ENCODE measurements at regions not wholly inside any gene's neighbourhood (a gene's known extent, or its start where the extent isn't known, plus 50 kb on each side); places are given as distances from the start of the nearest gene placed in this dataset.
"Not testable (repeated sequence)": the region's sequence is repeated elsewhere in the genome, so short reads cannot be mapped to it uniquely, and the experiment has no call there.

DNA sequence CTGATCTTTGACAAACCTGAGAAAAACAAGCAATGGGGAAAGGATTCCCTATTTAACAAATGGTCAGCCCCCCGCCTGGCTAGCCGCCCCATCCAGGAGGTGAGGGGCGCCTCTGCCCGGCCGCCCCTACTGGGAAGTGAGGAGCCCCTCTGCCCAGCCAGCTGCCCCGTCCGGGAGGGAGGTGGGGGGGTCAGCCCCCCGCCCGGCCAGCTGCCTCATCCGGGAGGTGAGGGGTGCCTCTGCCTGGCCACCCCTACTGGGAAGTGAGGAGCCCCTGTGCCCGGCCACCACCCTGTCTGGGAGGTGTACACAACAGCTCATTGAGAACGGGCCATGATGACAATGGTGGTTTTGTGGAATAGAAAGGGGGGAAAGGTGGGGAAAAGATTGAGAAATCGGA is 717.1 kb downstream of the COL12A1 start:
- DNase-seq (ENCODE audit: low spot score), result not testable (repeated sequence)

DNA sequence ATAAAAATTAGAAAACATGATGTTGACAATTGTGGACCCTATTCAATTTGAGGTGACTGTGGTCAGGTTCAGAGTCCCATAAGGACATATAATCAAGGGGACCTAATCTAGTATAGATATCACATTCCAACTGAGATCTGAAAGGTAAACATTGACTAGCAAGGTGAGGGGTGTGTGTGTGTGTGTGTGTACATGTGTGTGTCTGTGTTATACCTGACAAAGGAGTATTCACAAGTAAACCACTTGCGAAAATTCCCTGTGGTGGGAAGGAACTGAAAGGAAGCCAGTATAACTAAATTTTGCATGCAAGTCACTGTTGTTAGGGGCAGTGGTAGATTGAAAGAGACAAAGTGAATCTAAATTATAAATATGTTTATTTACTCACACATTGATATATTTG is 723.7 kb downstream of the COL12A1 start:
- no peak for DNase-seq (ENCODE audit: low spot score)

- no peak for DNase-seq (ENCODE audit: low spot score)
Observed at GRCh38 chr6:74480561-74480960, 725.3 kb downstream of the COL12A1 start.

DNA sequence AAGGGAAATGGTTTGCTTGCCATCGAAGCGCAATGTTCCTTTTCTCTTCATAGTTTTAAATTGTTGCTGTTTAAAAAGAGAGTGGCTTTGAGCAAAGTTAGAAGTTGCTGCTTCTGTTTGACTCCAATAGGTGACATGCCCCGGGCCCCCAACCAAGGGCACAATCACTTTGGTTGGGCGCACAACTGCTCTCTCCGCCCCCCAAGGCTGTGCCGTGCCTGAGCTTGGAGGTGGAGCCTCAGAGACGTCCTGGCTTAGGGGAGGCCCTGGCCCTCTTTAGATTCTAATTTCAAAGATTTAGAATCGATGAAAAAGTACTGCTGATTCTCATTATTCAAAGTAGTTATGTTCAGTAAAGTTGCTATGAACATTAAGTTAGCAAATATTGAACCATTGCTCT is 725.9 kb downstream of the COL12A1 start:
- no peak for DNase-seq (ENCODE audit: low spot score)

DNA sequence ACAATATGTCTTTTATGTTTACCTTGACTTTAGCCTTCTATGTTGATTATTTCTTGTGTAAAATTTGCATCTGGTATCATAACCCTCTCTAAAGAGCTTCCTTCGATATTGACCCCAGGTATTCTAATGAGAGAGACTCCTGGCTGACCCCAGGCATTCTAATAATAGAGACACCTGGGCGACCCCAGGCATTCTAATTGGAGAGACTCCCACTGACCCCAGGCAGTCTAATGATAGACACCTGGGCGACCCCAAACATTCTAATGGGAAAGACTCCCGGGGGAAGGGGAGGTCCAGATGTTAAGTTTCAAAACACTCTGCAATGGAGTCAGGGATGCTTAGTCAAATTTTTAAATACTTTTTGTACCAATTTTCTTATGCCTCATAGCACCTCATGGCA is 726.4 kb downstream of the COL12A1 start:
- DNase-seq (ENCODE audit: low spot score), result no peak

- DNase-seq (ENCODE audit: low spot score), result not testable (repeated sequence)
Observed at GRCh38 chr6:74474046-74474445, 731.8 kb downstream of the COL12A1 start.

GRCh38 chr6:74468552-74468951 is 737.3 kb downstream of the COL12A1 start:
- DNase-seq (ENCODE audit: low spot score), result not testable (repeated sequence)

- no peak for DNase-seq (ENCODE audit: low spot score)
Observed at GRCh38 chr6:74467533-74468215, 738.2 kb downstream of the COL12A1 start.

DNA sequence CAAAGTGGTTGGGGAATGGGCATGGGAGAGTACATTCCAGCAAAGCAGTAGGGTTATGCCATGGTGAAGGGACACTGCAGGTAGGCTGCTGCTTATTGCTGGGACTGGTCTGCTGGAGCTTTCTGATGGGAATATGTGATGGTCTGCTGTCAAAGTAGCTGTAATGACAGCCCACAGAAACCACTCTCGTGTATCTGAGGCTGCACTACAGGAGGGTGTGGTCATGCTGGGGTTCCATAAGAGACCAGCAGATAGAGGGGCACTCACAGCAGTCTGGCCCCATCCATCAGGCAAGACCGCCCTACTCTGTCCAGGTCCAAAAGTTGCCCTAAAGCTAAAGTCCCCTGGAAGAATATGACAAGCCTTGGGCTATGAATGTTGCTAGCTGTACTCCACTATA is 739.3 kb downstream of the COL12A1 start:
- DNase-seq (ENCODE audit: low spot score), result no peak

- DNase-seq (ENCODE audit: low spot score), result no peak
Observed at GRCh38 chr6:74459260-74459659, 746.6 kb downstream of the COL12A1 start.

DNA sequence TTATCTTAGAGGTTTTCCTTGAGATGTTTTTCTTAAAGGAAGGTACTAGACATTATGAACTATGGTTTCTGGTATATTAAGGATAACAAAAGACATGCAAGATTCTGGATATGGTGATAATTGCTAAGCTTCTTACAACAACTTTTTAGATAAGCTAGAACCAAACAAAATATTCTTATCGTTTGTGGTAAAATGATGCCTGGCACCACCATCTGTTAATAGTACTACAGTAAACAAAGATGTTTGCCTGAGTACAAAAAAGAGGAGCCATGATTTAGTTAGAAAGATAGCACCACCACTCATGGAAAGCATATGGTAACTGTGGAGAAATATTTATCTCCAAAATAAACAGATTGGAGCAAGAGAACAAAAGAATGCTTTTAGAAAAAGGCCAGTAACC is 747.3 kb downstream of the COL12A1 start:
- DNase-seq (ENCODE audit: low spot score), result no peak

- DNase-seq (ENCODE audit: low spot score), result no peak
Observed at GRCh38 chr6:74455786-74456185, 750.1 kb downstream of the COL12A1 start.

- DNase-seq (ENCODE audit: low spot score), result no peak
Observed at GRCh38 chr6:74451953-74452352, 753.9 kb downstream of the COL12A1 start.

DNA sequence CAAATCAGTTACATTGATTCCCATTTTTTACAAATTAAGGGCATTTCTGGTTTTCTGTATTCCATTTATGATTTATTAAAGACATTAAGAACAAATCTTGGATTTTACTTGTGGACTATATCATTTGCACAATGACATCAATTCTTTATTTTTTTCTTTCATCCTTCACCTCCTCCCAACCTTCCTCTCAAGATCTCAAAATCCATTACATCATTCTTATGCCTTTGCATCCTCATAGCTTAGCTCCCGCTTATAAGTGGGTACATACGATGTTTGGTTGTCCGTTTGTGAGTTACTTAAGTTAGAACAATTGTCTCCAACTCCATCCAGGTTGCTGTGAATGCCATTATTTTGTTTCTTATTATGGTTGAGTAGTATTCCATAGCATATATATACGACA is 752.8 kb downstream of the CD109 start:
- no peak for DNase-seq (ENCODE audit: low spot score)

DNA sequence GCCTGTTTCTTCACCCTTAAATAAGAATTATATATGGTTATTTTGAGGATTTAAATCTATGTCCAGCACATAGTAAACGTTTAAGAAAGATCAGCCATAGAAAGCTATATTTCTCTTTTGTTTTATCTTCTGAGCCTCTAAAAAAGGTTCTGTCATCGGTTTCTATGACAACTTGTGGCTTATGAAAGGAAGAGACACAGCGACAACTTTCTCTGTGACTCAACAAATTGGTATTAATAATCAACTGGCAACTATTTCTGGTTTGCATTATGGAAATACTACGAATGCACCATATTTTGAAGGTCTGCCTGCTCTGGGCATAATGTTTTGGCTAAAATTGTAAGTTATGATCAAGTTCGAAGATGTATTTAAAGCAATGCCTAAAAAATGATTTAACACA is 751.0 kb downstream of the CD109 start:
- no peak for DNase-seq (ENCODE audit: low spot score)

- DNase-seq (ENCODE audit: low spot score), result no peak
Observed at GRCh38 chr6:74439123-74439811, 743.3 kb downstream of the CD109 start.

DNA sequence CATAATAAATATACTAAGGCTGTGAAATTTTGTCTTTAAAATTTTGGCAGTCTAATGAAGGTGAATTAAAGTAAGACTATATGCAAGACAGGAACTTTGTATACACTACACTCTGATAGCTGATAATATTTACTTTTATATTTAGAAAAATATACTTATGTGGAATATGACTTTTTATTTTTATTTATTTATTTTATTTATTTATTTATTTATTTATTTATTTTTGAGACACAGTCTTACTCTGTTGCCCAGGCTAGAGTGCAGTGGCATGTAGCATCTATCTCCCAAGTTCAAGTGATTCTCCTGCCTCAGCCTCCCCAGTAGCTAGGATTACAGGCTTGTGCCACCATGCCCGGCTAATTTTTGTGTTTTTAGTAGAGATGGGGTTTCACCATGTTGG is 742.4 kb downstream of the CD109 start:
- DNase-seq (ENCODE audit: low spot score), result not testable (repeated sequence)

GRCh38 chr6:74434171-74434570 is 738.2 kb downstream of the CD109 start:
- DNase-seq (ENCODE audit: low spot score), result no peak

DNA sequence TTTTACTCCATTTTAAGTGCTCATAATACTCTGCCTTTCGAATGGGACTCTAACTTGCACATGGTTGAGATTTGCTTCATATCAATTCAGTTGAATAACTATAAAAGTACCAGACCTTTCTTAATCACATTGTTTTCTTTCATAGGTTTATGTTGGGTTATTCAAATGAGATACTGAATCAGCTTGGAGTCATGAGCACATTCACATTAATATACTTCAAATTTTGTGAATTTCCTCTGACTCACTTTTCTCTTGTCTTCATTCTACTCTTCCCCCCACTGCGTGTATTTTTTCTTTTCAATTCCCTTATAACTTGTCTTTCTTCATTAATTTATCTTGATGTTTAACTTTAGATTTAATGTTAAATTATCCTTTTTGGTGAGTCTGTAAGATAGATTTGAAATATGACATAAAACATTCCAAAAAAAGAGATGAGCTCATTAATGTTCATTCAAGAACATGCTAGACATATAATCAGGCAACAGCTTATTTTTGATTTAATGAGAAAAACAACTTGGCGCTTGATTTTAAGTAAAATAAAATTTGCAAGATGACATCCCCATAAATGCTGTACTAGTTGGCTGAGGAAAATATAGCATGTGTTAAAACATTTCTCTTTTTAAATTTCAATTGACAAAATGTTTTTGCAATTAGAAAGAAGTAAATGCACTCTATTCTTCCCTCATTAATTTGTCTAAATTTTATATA is 736.0 kb downstream of the CD109 start:
- DNase-seq (ENCODE audit: low spot score), result no peak

- DNase-seq (ENCODE audit: low spot score), result no peak
Observed at GRCh38 chr6:74420221-74420620, 724.2 kb downstream of the CD109 start.

GRCh38 chr6:74415056-74415455 is 719.1 kb downstream of the CD109 start:
- no peak for DNase-seq (ENCODE audit: low spot score)

DNA sequence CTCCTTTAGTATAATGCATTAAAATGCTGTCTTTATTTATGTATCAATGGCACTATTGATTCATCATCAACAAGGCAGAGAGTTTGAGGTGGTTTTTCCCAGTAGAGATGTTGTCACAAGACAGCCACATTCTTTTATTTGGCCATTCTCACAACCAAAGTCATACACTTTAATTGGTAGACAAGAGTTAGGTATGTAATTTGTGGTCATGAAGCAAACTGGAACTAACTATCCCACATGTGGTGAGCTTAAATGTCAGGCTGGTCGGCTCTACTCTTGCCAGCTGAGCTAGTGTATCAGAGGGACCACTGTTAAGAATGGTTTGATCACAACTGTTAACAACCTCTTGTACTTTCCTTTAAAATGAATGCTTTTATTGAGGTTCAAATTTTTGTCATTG is 714.6 kb downstream of the CD109 start:
- no peak for DNase-seq (ENCODE audit: low spot score)

DNA sequence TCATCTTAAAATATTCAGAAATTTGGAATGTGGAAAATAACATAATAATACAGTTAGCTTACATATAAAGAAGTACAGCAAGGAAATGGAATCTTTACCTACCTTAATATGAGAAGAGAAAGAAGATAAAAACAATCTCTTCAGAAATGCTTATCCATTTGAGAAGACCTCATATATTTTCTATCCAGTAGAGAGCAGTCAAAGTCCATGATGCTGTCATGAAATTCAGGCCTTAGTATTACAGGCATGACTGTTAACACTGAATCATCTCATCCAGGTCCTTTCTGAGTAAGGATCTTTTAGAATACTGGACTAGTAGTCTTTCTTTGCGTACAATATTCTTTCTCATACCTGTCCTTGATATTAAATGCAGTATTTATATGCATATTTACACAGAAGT is 713.4 kb downstream of the CD109 start:
- no peak for DNase-seq (ENCODE audit: low spot score)

All from activated CD4-positive, alpha-beta T cell treated with anti-CD3 and anti-CD28 coated beads, Interleukin-2, Interleukin-4, amounts not matched to agents 100 ng/mL and 50 ng/mL, durations not matched to agents 16 hours and 8 hours (primary cell).